ENCODE measurements at regions not wholly inside any gene's neighbourhood (a gene's known extent, or its start where the extent isn't known, plus 50 kb on each side); places are given as distances from the start of the nearest gene placed in this dataset.

DNA sequence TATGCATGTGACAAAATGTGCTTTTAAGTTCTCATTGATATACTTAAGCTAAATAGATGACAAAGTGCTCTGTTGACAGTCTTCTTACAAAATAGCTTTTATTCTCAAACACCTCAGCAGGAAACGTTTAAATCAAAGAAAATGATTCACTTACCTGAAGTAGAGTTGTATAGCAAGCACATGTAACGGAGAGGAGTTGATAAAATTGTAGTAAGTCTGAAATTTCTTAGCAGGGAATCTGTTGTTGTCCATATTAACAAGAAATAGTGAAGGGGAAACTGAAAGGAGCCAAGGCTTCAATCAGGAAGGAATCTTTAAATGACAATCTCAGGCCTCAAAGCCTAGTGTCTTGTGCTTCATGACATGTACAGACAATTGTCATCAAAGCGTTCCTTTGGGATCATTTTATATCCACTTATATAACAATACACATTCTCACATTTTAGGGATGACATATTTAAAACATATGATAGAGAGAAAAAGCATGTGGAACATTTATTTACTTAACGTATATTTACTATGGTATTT, 2010.2 kb upstream of the IGFBP7 start:
- DNase-seq: no peak
- no peaks in the 10 kb centered on the region for H3K36me3 ChIP-seq
- intact Hi-C loops (cut with micrococcal nuclease): no loop called here
- H3K27ac ChIP-seq (replicated peaks): no peak overlapping the region
- H3K9me3 ChIP-seq (replicated peaks): no peaks in the 10 kb centered on the region
- H3K4me3 ChIP-seq: no peak overlapping the region
- TF ChIP-seq, protein P1, sequence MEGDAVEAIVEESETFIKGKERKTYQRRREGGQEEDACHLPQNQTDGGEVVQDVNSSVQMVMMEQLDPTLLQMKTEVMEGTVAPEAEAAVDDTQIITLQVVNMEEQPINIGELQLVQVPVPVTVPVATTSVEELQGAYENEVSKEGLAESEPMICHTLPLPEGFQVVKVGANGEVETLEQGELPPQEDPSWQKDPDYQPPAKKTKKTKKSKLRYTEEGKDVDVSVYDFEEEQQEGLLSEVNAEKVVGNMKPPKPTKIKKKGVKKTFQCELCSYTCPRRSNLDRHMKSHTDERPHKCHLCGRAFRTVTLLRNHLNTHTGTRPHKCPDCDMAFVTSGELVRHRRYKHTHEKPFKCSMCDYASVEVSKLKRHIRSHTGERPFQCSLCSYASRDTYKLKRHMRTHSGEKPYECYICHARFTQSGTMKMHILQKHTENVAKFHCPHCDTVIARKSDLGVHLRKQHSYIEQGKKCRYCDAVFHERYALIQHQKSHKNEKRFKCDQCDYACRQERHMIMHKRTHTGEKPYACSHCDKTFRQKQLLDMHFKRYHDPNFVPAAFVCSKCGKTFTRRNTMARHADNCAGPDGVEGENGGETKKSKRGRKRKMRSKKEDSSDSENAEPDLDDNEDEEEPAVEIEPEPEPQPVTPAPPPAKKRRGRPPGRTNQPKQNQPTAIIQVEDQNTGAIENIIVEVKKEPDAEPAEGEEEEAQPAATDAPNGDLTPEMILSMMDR (IDR thresholded peaks at IDR 0.05; ENCODE audit: borderline replicate concordance): no peak
- H3K4me1 ChIP-seq: no peaks in the 10 kb centered on the region
- no peaks in the 10 kb centered on the region for H3K27me3 ChIP-seq (ENCODE audit: low read depth)

DNA sequence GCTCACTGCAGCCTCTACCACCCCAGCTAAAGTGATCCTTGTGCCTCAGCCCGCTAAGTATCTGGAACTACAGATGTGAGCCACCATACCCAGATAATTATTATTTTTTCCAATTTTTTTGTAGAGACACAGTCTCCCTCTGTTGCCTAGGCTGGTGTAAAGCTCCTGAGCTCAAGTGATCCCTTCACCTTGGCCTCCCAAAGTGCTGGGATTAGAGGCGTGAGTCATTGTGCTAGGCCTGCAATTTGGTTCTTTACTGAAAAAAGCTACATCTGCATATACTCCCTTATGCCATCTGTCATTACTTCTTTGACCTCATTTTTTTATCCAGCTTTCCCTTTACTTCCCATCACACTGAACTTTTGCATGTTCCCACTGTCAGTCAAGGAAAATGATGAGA, 2012.4 kb upstream of the IGFBP7 start:
- Histone ChIP-seq H3K4me3 (no peak overlapping the region), H3K36me3 (no peaks in the 10 kb centered on the region), H3K9me3 (replicated peaks) (no peaks in the 10 kb centered on the region), H3K4me1 (no peaks in the 10 kb centered on the region), H3K27me3 (ENCODE audit: low read depth) (no peaks in the 10 kb centered on the region), H3K27ac (replicated peaks) (no peak overlapping the region)
- no peak for DNase-seq
- intact Hi-C loops (cut with micrococcal nuclease): no loop called here
- TF ChIP-seq, protein P1 (IDR thresholded peaks at IDR 0.05; ENCODE audit: borderline replicate concordance): no peak

DNA sequence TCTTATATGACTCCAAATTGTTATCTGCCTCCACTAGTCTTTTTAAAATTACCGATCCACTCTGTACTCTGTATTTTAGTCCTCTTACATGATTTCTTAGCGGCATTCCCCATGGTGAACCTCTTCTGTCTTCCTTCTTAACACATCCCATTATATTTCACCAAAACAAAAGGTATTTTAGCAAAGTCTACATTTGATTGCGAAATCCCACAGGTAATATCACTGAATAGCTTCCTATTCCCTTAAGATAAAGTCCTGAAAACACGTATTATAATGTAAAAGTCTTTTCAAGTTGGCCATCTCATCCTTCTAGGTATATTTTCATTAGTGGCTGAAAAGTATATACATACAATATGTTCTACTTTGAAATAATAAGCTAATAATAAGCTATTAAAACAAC, 2016.0 kb upstream of the IGFBP7 start:
- no peak for DNase-seq
- H3K27me3 ChIP-seq (ENCODE audit: low read depth): no peaks in the 10 kb centered on the region
- intact Hi-C loops (cut with micrococcal nuclease): no loop called here
- H3K27ac ChIP-seq (replicated peaks): no peak overlapping the region
- no peaks in the 10 kb centered on the region for H3K36me3 ChIP-seq
- no peaks in the 10 kb centered on the region for H3K9me3 ChIP-seq (replicated peaks)
- H3K4me3 ChIP-seq: no peak overlapping the region
- TF ChIP-seq, protein P1 (IDR thresholded peaks at IDR 0.05; ENCODE audit: borderline replicate concordance): no peak
- no peaks in the 10 kb centered on the region for H3K4me1 ChIP-seq

DNA sequence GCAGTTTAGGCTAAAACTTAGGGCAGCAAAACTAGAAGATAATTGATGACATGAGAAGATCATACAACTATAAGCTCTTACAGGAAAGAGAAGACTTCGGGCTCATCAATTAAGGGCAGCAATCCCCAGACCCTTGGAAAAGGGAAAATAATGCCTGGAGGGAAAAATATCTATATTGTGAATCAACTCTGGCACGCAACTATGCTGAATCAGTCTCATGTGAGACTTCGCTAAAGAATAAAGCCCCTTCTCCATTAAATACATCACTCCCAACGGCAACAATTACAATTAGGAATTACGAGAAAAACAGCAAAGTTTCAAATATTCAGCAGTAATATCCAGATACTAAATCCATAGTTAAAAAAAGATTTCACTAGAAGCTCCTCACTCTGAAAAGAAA, 2016.8 kb upstream of the IGFBP7 start:
- no peak for DNase-seq
- intact Hi-C loops (cut with micrococcal nuclease): no loop called here
- TF ChIP-seq, protein P1 (IDR thresholded peaks at IDR 0.05; ENCODE audit: borderline replicate concordance): no peak
- H3K36me3 ChIP-seq: no peaks in the 10 kb centered on the region
- H3K9me3 ChIP-seq (replicated peaks): no peaks in the 10 kb centered on the region
- H3K27me3 ChIP-seq (ENCODE audit: low read depth): no peaks in the 10 kb centered on the region
- no peak overlapping the region for H3K4me3 ChIP-seq
- no peaks in the 10 kb centered on the region for H3K4me1 ChIP-seq
- H3K27ac ChIP-seq (replicated peaks): no peak overlapping the region

DNA sequence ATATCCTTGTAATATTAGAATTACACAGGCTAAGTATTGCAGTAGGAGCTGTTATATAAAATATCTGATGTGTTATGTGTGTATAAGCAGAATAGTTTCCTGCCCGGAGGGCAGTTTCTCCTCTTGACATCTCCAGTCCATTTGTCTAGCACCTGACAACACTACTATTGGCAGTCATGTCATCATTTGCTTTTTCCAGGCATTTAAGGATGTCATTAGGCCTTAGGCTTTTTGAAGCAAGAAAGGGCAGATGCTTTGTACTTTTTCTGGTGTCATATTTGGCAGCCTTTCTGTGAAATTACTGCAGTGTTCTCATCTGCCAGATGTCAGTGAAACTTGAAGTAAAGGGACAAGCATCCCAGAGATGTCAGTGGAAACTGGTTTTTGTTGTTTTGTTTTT, 2017.6 kb upstream of the IGFBP7 start:
- Histone ChIP-seq H3K36me3 (no peaks in the 10 kb centered on the region), H3K4me3 (no peak overlapping the region), H3K27ac (replicated peaks) (no peak overlapping the region), H3K9me3 (replicated peaks) (no peaks in the 10 kb centered on the region), H3K27me3 (ENCODE audit: low read depth) (no peaks in the 10 kb centered on the region), H3K4me1 (no peaks in the 10 kb centered on the region)
- intact Hi-C loops (cut with micrococcal nuclease): no loop called here
- DNase-seq: no peak
- TF ChIP-seq, protein P1 (IDR thresholded peaks at IDR 0.05; ENCODE audit: borderline replicate concordance): no peak

Measured in left ventricle myocardium inferior (tissue), 1 donor.